Stomach (tissue), 4 donors: ENCODE measurements at regions not wholly inside any gene's neighbourhood (a gene's known extent, or its start where the extent isn't known, plus 50 kb on each side); places are given as distances from the start of the nearest gene placed in this dataset.
"Not testable (repeated sequence)": the region's sequence is repeated elsewhere in the genome, so short reads cannot be mapped to it uniquely, and the experiment has no call there.

Experiments
- EP300 ChIP-seq: sonication (generic); formaldehyde crosslinking; IDR thresholded peaks from one replicate; pipeline ENCODE4 v1.6.1; 2017; ENCODE audit warnings: antibody characterized with exemption
- POLR2A ChIP-seq, 4 donors: fragments of 450-650 bp; IDR thresholded peaks; one replicate each; pipeline ENCODE4 v1.6.1; 2016; ENCODE audit warnings: antibody characterized with exemption in 4 of 4, control low read depth in 2 of 4, mild to moderate bottlenecking in 1 of 4, moderate library complexity in 1 of 4
- TF ChIP-seq, protein P1 (sequence below), 7 experiments: fragments of 450-650 bp in 4 of 7; fragments of 200-600 bp in 3 of 7; sonication (generic) in 3 of 7; IDR thresholded peaks; one replicate each; pipeline ENCODE4 v1.5.1; 2016 to 2019; ENCODE audit warnings: antibody characterized with exemption in 7 of 7, control low read depth in 2 of 7, mild to moderate bottlenecking in 1 of 7

DNA sequence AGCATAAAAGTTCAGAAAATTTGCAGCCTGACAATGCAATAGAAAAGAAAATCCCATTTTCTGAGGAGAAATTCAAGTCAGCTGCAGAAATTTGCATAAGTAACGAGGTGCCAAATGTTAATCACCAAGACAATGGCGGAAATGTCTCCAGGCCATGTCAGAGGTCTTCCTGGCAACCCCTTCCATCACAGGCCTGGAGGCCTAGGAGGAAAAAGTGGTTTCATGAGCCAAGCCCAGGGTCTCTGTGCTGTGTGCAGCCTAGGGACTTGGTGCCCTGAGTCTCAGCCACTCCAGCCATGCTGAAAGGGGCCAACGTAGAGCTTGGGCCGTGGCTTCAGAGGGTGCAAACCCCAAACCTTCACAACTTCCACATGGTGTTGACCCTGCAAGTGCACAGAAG lies 94.8 kb upstream of the UNC5B start:
- TF ChIP-seq, protein P1, sequence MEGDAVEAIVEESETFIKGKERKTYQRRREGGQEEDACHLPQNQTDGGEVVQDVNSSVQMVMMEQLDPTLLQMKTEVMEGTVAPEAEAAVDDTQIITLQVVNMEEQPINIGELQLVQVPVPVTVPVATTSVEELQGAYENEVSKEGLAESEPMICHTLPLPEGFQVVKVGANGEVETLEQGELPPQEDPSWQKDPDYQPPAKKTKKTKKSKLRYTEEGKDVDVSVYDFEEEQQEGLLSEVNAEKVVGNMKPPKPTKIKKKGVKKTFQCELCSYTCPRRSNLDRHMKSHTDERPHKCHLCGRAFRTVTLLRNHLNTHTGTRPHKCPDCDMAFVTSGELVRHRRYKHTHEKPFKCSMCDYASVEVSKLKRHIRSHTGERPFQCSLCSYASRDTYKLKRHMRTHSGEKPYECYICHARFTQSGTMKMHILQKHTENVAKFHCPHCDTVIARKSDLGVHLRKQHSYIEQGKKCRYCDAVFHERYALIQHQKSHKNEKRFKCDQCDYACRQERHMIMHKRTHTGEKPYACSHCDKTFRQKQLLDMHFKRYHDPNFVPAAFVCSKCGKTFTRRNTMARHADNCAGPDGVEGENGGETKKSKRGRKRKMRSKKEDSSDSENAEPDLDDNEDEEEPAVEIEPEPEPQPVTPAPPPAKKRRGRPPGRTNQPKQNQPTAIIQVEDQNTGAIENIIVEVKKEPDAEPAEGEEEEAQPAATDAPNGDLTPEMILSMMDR (IDR thresholded peaks at IDR 0.05), result not testable (repeated sequence)
- TF ChIP-seq EP300; POLR2A (IDR thresholded peaks at IDR 0.05): not testable (repeated sequence)
